KMS-11 (cell line): ENCODE measurements at regions not wholly inside any gene's neighbourhood (a gene's known extent, or its start where the extent isn't known, plus 50 kb on each side); places are given as distances from the start of the nearest gene placed in this dataset.

ENCODE experiments used
- H2AFZ ChIP-seq: fragments of 200-600 bp; sonication (generic); 2 replicates; pipeline ENCODE4 v1.6.1; 2016; ENCODE audit warnings: antibody characterized with exemption, mixed run types, low read depth
- H3K27ac ChIP-seq: fragments of 200-600 bp; sonication (generic); 2 replicates; pipeline ENCODE4 v1.6.1; 2016; ENCODE audit warnings: mild to moderate bottlenecking, mixed run types
- H3K27me3 ChIP-seq: fragments of 200-600 bp; sonication (generic); 2 replicates; pipeline ENCODE4 v1.6.1; 2017; ENCODE audit warnings: mild to moderate bottlenecking, low read depth, mixed run types, moderate library complexity; ENCODE audit not compliant: insufficient read depth
- H3K36me3 ChIP-seq: fragments of 200-600 bp; sonication (generic); 2 replicates; pipeline ENCODE4 v1.6.1; 2017; ENCODE audit warnings: mild to moderate bottlenecking, mixed run types; ENCODE audit not compliant: insufficient read depth
- H3K4me1 ChIP-seq: fragments of 200-600 bp; sonication (generic); 2 replicates; pipeline ENCODE4 v1.6.1; 2016; ENCODE audit warnings: mild to moderate bottlenecking, low read depth, mixed run types; ENCODE audit not compliant: poor library complexity, severe bottlenecking
- H3K4me2 ChIP-seq: fragments of 200-600 bp; sonication (generic); 2 replicates; pipeline ENCODE4 v1.7.0; 2016; ENCODE audit warnings: mild to moderate bottlenecking, mixed run types
- H3K4me3 ChIP-seq: fragments of 200-600 bp; sonication (generic); IDR thresholded peaks from 2 replicates; pipeline ENCODE4 v1.6.1; 2017; ENCODE audit warnings: low read depth, low read length, mixed read lengths; ENCODE audit not compliant: insufficient read depth
- H3K79me2 ChIP-seq: fragments of 200-600 bp; sonication (generic); 2 replicates; pipeline ENCODE4 v1.6.1; 2016; ENCODE audit warnings: low read depth, mixed run types; ENCODE audit not compliant: insufficient read depth
- H3K9ac ChIP-seq: fragments of 200-600 bp; sonication (generic); 2 replicates; pipeline ENCODE4 v1.6.1; 2016; ENCODE audit warnings: mild to moderate bottlenecking, mixed run types
- H4K20me1 ChIP-seq: fragments of 200-600 bp; sonication (generic); 2 replicates; pipeline ENCODE4 v1.6.1; 2016; ENCODE audit warnings: mild to moderate bottlenecking, mixed run types; ENCODE audit not compliant: insufficient read depth
- TF ChIP-seq, protein P1 (sequence below): fragments of 200-600 bp; sonication (generic); conservative IDR thresholded peaks from 2 replicates; pipeline ENCODE4 v1.6.1; 2017; ENCODE audit warnings: low read depth, mild to moderate bottlenecking, antibody characterized with exemption, low read length, moderate library complexity, mixed read lengths

DNA sequence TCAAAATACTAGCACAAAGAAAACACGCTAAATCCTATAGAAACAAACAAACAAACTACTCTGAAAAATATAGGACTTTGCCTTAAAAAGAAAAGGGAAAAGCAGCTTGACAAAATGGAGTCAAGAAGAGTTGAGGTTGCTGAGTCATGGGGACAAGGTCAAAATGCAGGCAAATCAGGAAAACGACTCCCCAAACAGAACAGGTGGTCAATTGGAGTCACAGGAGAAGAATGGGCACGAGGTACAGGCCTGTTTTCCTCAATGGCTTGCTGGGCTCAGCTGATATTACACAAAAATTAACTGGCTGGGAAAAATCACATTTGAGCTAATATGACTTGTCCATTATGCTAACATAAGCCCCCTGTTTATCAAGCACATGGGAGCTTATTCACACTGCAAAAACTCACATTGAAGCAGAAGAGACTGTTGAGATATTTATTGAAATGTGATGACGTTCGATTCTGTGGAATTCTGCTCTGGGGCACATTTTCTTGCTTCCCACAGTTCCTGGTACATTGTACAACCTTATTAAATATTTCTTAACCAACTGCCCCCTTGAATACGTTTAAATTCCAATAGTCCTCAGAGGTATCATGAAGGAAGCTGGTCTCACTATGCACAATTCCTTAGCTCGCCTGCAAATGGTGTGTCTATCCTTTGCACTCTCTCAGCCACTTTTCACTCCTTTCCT, 1622.1 kb downstream of the STIM2 start:
- H4K20me1 ChIP-seq, result no peaks in the 10 kb centered on the region
- H3K4me2 ChIP-seq, result no peak overlapping the region
- H3K79me2 ChIP-seq, result no peaks in the 10 kb centered on the region
- no peak overlapping the region for H2AFZ ChIP-seq
- no peak overlapping the region for H3K9ac ChIP-seq
- TF ChIP-seq, protein P1, sequence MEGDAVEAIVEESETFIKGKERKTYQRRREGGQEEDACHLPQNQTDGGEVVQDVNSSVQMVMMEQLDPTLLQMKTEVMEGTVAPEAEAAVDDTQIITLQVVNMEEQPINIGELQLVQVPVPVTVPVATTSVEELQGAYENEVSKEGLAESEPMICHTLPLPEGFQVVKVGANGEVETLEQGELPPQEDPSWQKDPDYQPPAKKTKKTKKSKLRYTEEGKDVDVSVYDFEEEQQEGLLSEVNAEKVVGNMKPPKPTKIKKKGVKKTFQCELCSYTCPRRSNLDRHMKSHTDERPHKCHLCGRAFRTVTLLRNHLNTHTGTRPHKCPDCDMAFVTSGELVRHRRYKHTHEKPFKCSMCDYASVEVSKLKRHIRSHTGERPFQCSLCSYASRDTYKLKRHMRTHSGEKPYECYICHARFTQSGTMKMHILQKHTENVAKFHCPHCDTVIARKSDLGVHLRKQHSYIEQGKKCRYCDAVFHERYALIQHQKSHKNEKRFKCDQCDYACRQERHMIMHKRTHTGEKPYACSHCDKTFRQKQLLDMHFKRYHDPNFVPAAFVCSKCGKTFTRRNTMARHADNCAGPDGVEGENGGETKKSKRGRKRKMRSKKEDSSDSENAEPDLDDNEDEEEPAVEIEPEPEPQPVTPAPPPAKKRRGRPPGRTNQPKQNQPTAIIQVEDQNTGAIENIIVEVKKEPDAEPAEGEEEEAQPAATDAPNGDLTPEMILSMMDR, result no peak
- no peaks in the 10 kb centered on the region for H3K36me3 ChIP-seq
- H3K27me3 ChIP-seq, result no peaks in the 10 kb centered on the region
- H3K27ac ChIP-seq, result no peak overlapping the region
- no peak overlapping the region for H3K4me3 ChIP-seq
- no peaks in the 10 kb centered on the region for H3K4me1 ChIP-seq

GRCh38 chr4:28488021-28488420, 1627.4 kb downstream of the STIM2 start:
- Histone ChIP-seq H3K36me3 (no peaks in the 10 kb centered on the region), H3K4me1 (no peaks in the 10 kb centered on the region), H3K27me3 (no peaks in the 10 kb centered on the region), H3K4me3 (no peak overlapping the region), H3K27ac (no peak overlapping the region), H4K20me1 (no peaks in the 10 kb centered on the region), H3K79me2 (no peaks in the 10 kb centered on the region), H3K4me2 (no peak overlapping the region), H2AFZ (no peak overlapping the region), H3K9ac (no peak overlapping the region)
- TF ChIP-seq, protein P1, result no peak

DNA sequence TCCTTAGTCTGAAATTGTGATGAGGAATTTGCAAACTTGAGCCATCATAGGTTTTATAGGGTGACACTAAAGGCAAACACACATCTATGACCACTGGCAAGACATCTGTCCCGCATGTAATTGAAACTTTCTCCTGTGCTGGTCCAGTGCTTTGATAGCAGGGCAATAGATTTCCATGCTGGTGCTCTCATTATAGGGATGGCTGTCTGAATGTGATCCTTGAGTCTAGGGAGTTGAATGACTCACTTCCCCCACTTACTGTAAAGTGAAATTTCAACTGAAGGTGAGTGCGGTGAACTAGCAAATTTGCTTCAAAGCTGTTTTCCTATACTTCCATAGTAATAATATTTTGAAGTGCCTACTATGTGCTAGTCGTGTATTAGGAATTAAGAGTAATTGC, 1630.0 kb downstream of the STIM2 start:
- TF ChIP-seq, protein P1, result no peak
- H3K79me2 ChIP-seq, result no peaks in the 10 kb centered on the region
- H3K4me2 ChIP-seq, result no peak overlapping the region
- no peak overlapping the region for H3K9ac ChIP-seq
- H3K4me3 ChIP-seq, result no peak overlapping the region
- H3K4me1 ChIP-seq, result no peaks in the 10 kb centered on the region
- H3K36me3 ChIP-seq, result no peaks in the 10 kb centered on the region
- no peaks in the 10 kb centered on the region for H3K27me3 ChIP-seq
- no peak overlapping the region for H3K27ac ChIP-seq
- H4K20me1 ChIP-seq, result no peaks in the 10 kb centered on the region
- H2AFZ ChIP-seq, result no peak overlapping the region

- no peaks in the 10 kb centered on the region for H3K36me3 ChIP-seq
- H3K9ac ChIP-seq, result no peak overlapping the region
- H3K27ac ChIP-seq, result no peak overlapping the region
- H3K4me1 ChIP-seq, result no peaks in the 10 kb centered on the region
- no peaks in the 10 kb centered on the region for H4K20me1 ChIP-seq
- H3K27me3 ChIP-seq, result no peaks in the 10 kb centered on the region
- H3K79me2 ChIP-seq, result no peaks in the 10 kb centered on the region
- no peak overlapping the region for H3K4me3 ChIP-seq
- TF ChIP-seq, protein P1, result no peak
- no peak overlapping the region for H2AFZ ChIP-seq
- H3K4me2 ChIP-seq, result no peak overlapping the region
These were observed 1644.4 kb downstream of the STIM2 start for GRCh38 chr4:28505064-28505463.
